DOHH2 (cell line): ENCODE measurements at regions not wholly inside any gene's neighbourhood (a gene's known extent, or its start where the extent isn't known, plus 50 kb on each side); places are given as distances from the start of the nearest gene placed in this dataset.
"Not testable (repeated sequence)": the region's sequence is repeated elsewhere in the genome, so short reads cannot be mapped to it uniquely, and the experiment has no call there.

Experiments
- H3F3A ChIP-seq: fragments of 200-600 bp; sonication (generic), shearing (Covaris generic); 2 replicates; pipeline ENCODE4 v1.6.0; 2016; ENCODE audit warnings: antibody characterized with exemption, mild to moderate bottlenecking; ENCODE audit not compliant: control insufficient read depth, insufficient read depth
- H3K27ac ChIP-seq: fragments of 200-600 bp; sonication (generic); 2 replicates; pipeline ENCODE4 v1.5.1; 2014; ENCODE audit warnings: low read depth, mild to moderate bottlenecking, low read length, moderate library complexity
- H3K27me3 ChIP-seq: fragments of 200-600 bp; sonication (generic); 2 replicates; pipeline ENCODE4 v1.6.1; 2014; ENCODE audit warnings: mild to moderate bottlenecking, low read length, mixed read lengths; ENCODE audit not compliant: control insufficient read depth
- H3K36me3 ChIP-seq: fragments of 200-600 bp; sonication (generic); 2 replicates; pipeline ENCODE4 v1.6.1; 2014; ENCODE audit warnings: mild to moderate bottlenecking, low read length, moderate library complexity, mixed read lengths; ENCODE audit not compliant: control insufficient read depth
- H3K4me1 ChIP-seq: fragments of 200-600 bp; sonication (generic); 2 replicates; pipeline ENCODE4 v1.6.1; 2014; ENCODE audit warnings: mild to moderate bottlenecking, low read length, mixed read lengths; ENCODE audit not compliant: control insufficient read depth
- H3K4me2 ChIP-seq: fragments of 200-600 bp; sonication (generic); 2 replicates; pipeline ENCODE4 v1.6.0; 2014; ENCODE audit warnings: mild to moderate bottlenecking, low read length, moderate library complexity
- H3K4me3 ChIP-seq: fragments of 200-600 bp; sonication (generic); 2 replicates; pipeline ENCODE4 v1.5.1; 2014; ENCODE audit warnings: mild to moderate bottlenecking, low read length, mixed read lengths
- H3K79me2 ChIP-seq: fragments of 200-600 bp; sonication (generic); 2 replicates; pipeline ENCODE4 v1.6.1; 2014; ENCODE audit warnings: mild to moderate bottlenecking, low read length, mixed read lengths; ENCODE audit not compliant: control insufficient read depth
- H3K9me2 ChIP-seq: fragments of 200-600 bp; sonication (generic); replicated peaks from 2 replicates; pipeline ENCODE4 v1.6.1; 2014; ENCODE audit warnings: mild to moderate bottlenecking, low read length, mixed read lengths; ENCODE audit not compliant: control insufficient read depth
- H3K9me3 ChIP-seq: fragments of 200-600 bp; sonication (generic); 2 replicates; pipeline ENCODE4 v1.6.1; 2014; ENCODE audit warnings: antibody characterized with exemption, low read length, mixed read lengths; ENCODE audit not compliant: control insufficient read depth, insufficient read depth
- H4K20me1 ChIP-seq: fragments of 200-600 bp; sonication (generic); 2 replicates; pipeline ENCODE4 v1.6.0; 2014; ENCODE audit warnings: low read depth, mild to moderate bottlenecking, antibody characterized with exemption, low read length, moderate library complexity; ENCODE audit not compliant: control insufficient read depth, insufficient read depth

DNA sequence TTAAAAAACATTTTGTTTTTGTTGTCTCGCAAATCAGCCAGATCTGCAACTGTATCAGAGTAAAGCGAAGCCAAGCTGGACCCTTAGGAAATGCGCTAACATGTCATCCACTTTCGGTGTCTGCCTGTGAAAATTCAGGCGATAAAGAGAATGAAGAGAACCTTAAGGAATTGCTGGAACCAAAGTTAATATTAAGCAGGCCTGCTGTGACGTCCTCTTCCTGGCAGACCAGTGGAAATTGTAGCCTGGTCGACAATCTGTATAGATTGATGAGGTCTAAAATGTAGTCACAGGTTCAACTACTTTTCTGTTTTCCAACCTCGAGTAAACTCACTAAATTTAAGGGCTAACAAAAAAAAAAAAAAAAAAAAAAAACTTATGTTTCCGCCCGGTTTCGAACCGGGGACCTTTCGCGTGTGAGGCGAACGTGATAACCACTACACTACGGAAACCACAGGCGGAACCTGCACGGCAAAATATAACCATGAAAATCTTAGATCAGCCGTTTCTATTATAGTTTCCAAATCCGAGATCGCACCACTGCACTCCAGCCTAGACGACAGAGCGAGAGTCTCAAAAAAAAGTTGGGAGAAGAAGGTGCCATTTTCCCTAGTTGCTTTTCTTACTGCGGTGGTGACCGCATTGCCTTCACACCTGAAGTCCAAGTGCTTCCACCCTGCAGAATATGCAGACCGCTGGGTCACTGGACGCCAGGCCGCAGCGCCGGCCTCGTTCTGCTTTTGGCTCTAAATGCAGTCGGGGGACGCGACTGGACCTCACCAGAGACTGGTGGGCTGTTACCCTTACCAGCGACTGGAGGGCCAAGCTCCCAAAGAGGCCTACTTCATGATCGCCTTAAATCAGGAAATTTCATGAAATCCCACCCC lies 131.0 kb downstream of the PPIAL4A start:
- H3K9me2 ChIP-seq, H3K4me3 ChIP-seq, H3K4me1 ChIP-seq, H4K20me1 ChIP-seq, H3K27ac ChIP-seq, H3K9me3 ChIP-seq, H3K4me2 ChIP-seq, H3K36me3 ChIP-seq, H3K79me2 ChIP-seq, H3K27me3 ChIP-seq, H3F3A ChIP-seq: not testable (repeated sequence)

DNA sequence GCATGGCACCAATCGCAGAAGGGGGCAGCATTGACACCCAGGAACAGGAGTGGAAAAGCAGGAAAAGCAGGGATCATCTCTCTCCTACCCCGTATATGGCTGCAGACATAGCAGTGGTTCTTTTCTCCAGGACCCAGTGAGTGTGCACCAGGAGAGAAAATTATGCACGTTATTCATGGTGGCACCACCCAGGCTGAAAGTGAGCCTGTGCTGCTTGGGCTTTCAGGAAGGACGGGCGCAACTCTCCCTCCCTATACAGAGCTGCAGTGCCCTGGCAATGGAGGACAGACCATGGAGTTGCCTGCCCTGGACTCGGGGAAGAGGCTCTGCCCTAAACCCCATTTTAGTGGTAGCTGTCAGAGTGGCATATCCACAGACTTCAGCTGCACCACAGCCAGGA lies 132.1 kb downstream of the PPIAL4A start:
- H3K4me2 ChIP-seq, H3K27ac ChIP-seq, H3K9me2 ChIP-seq, H3F3A ChIP-seq, H3K27me3 ChIP-seq, H3K36me3 ChIP-seq, H4K20me1 ChIP-seq, H3K4me3 ChIP-seq, H3K79me2 ChIP-seq, H3K9me3 ChIP-seq, H3K4me1 ChIP-seq: not testable (repeated sequence)

DNA sequence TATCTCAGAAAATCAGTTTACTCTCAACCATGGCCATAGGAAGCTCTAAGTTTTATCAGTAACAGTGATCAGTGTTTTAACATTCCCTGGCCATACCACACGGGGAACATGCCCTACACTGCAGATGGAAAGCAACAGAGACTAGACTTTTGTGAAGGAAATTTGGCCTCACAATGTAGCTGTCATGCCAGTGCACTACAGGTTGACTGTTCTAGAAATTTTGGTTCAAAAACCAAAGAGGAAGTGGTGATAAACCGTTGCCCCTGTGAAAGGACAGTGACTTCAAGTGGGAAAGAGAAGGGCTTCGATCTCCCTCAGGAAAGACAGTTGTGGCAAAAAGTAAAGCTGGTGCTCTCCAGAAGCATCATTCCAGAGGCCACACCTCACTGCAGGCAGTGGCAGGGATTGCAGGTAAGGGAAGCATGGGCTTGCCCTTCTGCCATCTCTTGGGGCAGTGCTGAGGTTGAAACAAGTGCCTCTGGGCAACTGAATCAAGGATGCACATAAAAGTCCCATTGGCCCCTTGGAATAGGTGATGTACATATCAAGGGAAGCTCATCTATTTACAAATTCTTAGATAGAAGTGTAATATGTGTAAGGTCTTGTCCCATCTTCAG lies 143.4 kb downstream of the PPIAL4A start:
- H3K4me3 ChIP-seq, H3K36me3 ChIP-seq, H3K9me2 ChIP-seq, H3K27ac ChIP-seq, H4K20me1 ChIP-seq, H3F3A ChIP-seq, H3K4me2 ChIP-seq, H3K4me1 ChIP-seq, H3K27me3 ChIP-seq, H3K9me3 ChIP-seq, H3K79me2 ChIP-seq: not testable (repeated sequence)

DNA sequence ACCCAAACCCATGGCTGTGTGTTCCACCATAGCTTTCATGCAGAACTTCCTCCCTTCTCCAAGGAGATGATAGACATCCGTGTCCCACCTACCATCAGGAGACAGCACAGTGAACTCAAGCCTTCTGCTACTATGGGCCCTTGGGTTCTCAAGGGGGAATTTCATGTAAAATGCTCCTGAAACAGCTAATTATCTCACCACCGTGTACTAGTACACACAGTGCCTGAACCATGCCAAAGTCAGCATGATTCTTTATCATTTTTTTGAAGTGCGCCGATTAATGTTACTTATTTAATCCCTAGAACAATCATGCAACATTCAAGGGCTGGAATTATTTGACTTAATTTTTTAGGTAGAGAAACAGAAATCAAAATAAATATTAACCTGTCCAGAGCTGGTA lies 147.2 kb downstream of the PPIAL4A start:
- H3K4me2 ChIP-seq, H3F3A ChIP-seq, H3K27me3 ChIP-seq, H3K9me2 ChIP-seq, H3K27ac ChIP-seq, H3K4me3 ChIP-seq, H3K36me3 ChIP-seq, H3K4me1 ChIP-seq, H3K79me2 ChIP-seq, H3K9me3 ChIP-seq, H4K20me1 ChIP-seq: not testable (repeated sequence)

GRCh38 chr1:121040974-121041373 lies 143.2 kb downstream of the FAM72B start:
- not testable (repeated sequence) for H4K20me1 ChIP-seq, H3K27ac ChIP-seq, H3K9me2 ChIP-seq, H3K36me3 ChIP-seq, H3K9me3 ChIP-seq, H3K4me1 ChIP-seq, H3K4me2 ChIP-seq, H3K27me3 ChIP-seq, H3K4me3 ChIP-seq, H3K79me2 ChIP-seq, H3F3A ChIP-seq

DNA sequence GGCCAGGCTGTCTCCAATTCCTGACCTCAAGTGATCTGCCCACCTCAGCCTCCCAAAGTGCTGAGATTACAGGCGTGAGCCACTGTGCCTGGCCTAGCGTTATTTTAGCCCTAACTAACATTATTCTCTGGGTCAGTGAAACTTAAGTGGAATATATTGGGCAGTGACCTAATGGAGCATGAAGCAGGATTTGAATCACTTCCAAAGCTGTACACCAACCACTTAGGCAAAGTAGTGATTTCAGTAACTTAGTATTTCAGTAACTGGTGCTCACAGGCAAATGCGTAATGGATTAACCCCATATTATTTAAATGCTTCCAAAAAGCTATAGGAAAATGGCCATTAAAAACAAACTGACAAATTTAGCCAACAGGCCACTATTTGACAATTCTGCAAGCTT lies 142.6 kb downstream of the FAM72B start:
- H3K4me3 ChIP-seq, H3K9me3 ChIP-seq, H3K9me2 ChIP-seq, H3K27ac ChIP-seq, H3K36me3 ChIP-seq, H3K4me2 ChIP-seq, H3F3A ChIP-seq, H3K27me3 ChIP-seq, H3K4me1 ChIP-seq, H3K79me2 ChIP-seq, H4K20me1 ChIP-seq: not testable (repeated sequence)

DNA sequence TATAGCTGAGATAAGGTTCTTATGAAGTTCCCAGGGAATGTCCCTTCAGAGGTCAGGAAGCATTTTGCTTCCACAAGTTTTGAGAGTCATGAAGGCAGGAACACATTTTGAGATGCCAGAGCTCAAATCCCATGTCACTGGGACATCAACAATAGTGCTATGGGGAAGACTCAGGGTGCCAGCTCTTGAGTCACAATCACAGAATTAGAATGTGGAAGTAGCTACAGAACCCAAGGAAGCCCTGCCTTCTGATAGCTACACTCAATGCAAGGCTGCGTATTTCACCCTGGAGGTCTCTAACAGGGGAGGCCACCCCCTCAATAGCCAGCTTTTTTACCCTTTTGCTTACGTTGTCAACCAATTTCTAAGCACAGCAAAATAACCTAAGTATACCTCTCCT lies 141.3 kb downstream of the FAM72B start:
- H3F3A ChIP-seq, H4K20me1 ChIP-seq, H3K36me3 ChIP-seq, H3K4me1 ChIP-seq, H3K27me3 ChIP-seq, H3K9me2 ChIP-seq, H3K79me2 ChIP-seq, H3K4me2 ChIP-seq, H3K9me3 ChIP-seq, H3K27ac ChIP-seq, H3K4me3 ChIP-seq: not testable (repeated sequence)

DNA sequence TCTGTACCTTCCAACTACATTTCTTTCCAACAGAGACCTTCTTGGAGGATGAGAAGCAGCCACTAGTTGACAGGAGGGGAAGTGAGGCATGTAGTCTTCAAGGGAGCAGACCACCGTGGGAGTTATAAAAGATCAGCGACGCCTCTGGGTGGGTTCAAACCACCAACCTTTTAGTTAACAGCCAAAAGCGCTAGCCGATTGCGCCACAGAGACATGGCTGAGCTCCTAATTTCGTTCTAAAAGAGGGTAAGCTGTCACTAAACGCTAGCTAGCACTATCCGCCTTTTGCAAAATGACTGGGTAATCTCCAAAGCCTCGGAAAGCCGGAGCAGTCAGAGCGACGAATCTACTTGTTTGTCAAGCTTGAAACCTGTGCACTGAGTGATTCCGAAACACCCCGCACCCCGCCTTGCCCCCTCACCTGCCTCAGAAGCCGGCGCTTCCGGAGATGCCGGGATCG lies 135.8 kb downstream of the FAM72B start:
- H3K9me2 ChIP-seq, H3K4me3 ChIP-seq, H3K36me3 ChIP-seq, H4K20me1 ChIP-seq, H3K4me1 ChIP-seq, H3F3A ChIP-seq, H3K79me2 ChIP-seq, H3K4me2 ChIP-seq, H3K27ac ChIP-seq, H3K9me3 ChIP-seq, H3K27me3 ChIP-seq: not testable (repeated sequence)
